ENCODE measurements at regions not wholly inside any gene's neighbourhood (a gene's known extent, or its start where the extent isn't known, plus 50 kb on each side); places are given as distances from the start of the nearest gene placed in this dataset.

- no peaks in the 10 kb centered on the region for H3K36me3 Mint-ChIP-seq (ENCODE audit: low read depth)
- intact Hi-C loops (cut with micrococcal nuclease): loop anchor here (2.0 to 5.0 kb wide), 2 partner anchors 15 to 87 kb away; no protein-coding TSS in a partner anchor
- CTCF ChIA-PET: interaction anchor here (1.0 to 1.4 kb wide), 2 partner anchors 172 kb away, joined by 3 to 6 read pairs; partner anchors contain the start of gene SNX18
- no peaks in the 10 kb centered on the region for H3K27me3 Mint-ChIP-seq
- POLR2A ChIA-PET: interaction anchor here (0.9 to 1.7 kb wide), 2 partner anchors 13 to 16 kb away, joined by 3 to 9 read pairs; no protein-coding TSS in a partner anchor
- no peak overlapping the region for H3K27ac Mint-ChIP-seq
- H3K4me1 Mint-ChIP-seq: peaks cover 43% of the 10 kb centered on the region
- DNase-seq (no peak), ATAC-seq (ENCODE audit: low read depth) (no peak)
- no peak for TF ChIP-seq CTCF (IDR thresholded peaks at IDR 0.05)
- H3K4me3 Mint-ChIP-seq: no peak overlapping the region
- peaks cover 4% of the 10 kb centered on the region for H3K9me3 Mint-ChIP-seq
These were observed 172.1 kb downstream of the SNX18 start for GRCh38 chr5:54689411-54690251.

- ChIA-PET POLR2A (no interaction called here), CTCF (no interaction called here)
- H3K4me3 Mint-ChIP-seq: no peak overlapping the region
- H3K27ac Mint-ChIP-seq: no peak overlapping the region
- TF ChIP-seq CTCF (IDR thresholded peaks at IDR 0.05): no peak
- peaks cover 7% of the 10 kb centered on the region for H3K9me3 Mint-ChIP-seq
- peaks cover 14% of the 10 kb centered on the region for H3K4me1 Mint-ChIP-seq
- H3K27me3 Mint-ChIP-seq: no peaks in the 10 kb centered on the region
- H3K36me3 Mint-ChIP-seq (ENCODE audit: low read depth): no peaks in the 10 kb centered on the region
- no peak for DNase-seq
- intact Hi-C loops (cut with micrococcal nuclease): no loop called here
- ATAC-seq (ENCODE audit: low read depth): no peak
These were observed 163.4 kb downstream of the SNX18 start for GRCh38 chr5:54680998-54681397.

GRCh38 chr5:54679686-54680085, 162.1 kb downstream of the SNX18 start:
- H3K27me3 Mint-ChIP-seq: no peaks in the 10 kb centered on the region
- no peaks in the 10 kb centered on the region for H3K36me3 Mint-ChIP-seq (ENCODE audit: low read depth)
- no peak overlapping the region for H3K27ac Mint-ChIP-seq
- H3K4me3 Mint-ChIP-seq: no peak overlapping the region
- H3K4me1 Mint-ChIP-seq: peaks cover 23% of the 10 kb centered on the region
- ChIA-PET CTCF (no interaction called here), POLR2A (no interaction called here)
- DNase-seq (no peak), ATAC-seq (ENCODE audit: low read depth) (no peak)
- peaks cover 7% of the 10 kb centered on the region for H3K9me3 Mint-ChIP-seq
- intact Hi-C loops (cut with micrococcal nuclease): no loop called here
- no peak for TF ChIP-seq CTCF (IDR thresholded peaks at IDR 0.05)

- no peaks in the 10 kb centered on the region for H3K36me3 Mint-ChIP-seq (ENCODE audit: low read depth)
- intact Hi-C loops (cut with micrococcal nuclease): no loop called here
- H3K4me3 Mint-ChIP-seq: no peak overlapping the region
- no peak overlapping the region for H3K27ac Mint-ChIP-seq
- no peak for DNase-seq
- no peaks in the 10 kb centered on the region for H3K27me3 Mint-ChIP-seq
- peaks cover 7% of the 10 kb centered on the region for H3K9me3 Mint-ChIP-seq
- ATAC-seq (ENCODE audit: low read depth): no peak
- no peak for TF ChIP-seq CTCF (IDR thresholded peaks at IDR 0.05)
- POLR2A ChIA-PET: interaction anchor here (0.7 kb wide), 1 partner anchor 66 kb away, joined by 7 read pairs; no protein-coding TSS in a partner anchor
- CTCF ChIA-PET: no interaction called here
- H3K4me1 Mint-ChIP-seq: peaks cover 33% of the 10 kb centered on the region
These were observed 161.2 kb downstream of the SNX18 start for GRCh38 chr5:54678737-54679136.

- no peak for TF ChIP-seq CTCF (IDR thresholded peaks at IDR 0.05)
- Mint-ChIP-seq H3K4me3 (no peak overlapping the region), H3K36me3 (ENCODE audit: low read depth) (no peaks in the 10 kb centered on the region), H3K27me3 (no peaks in the 10 kb centered on the region), H3K9me3 (peaks cover 3% of the 10 kb centered on the region), H3K27ac (no peak overlapping the region), H3K4me1 (peaks cover 53% of the 10 kb centered on the region)
- no peak for DNase-seq
- no peak for ATAC-seq (ENCODE audit: low read depth)
- intact Hi-C loops (cut with micrococcal nuclease): no loop called here
- ChIA-PET CTCF (no interaction called here), POLR2A (interaction anchor here (1.4 kb wide), 1 partner anchor 16 kb away, joined by 3 read pairs; no protein-coding TSS in a partner anchor)
These were observed 159.2 kb downstream of the SNX18 start for GRCh38 chr5:54676481-54677340.

All from activated B cell treated with CpG ODN at 0.5 μM for 24 hours (primary cell).